Lower leg skin (tissue), 4 donors: ENCODE measurements at regions not wholly inside any gene's neighbourhood (a gene's known extent, or its start where the extent isn't known, plus 50 kb on each side); places are given as distances from the start of the nearest gene placed in this dataset.

ENCODE experiments used
- DNase-seq, 2 donors: peaks; one replicate each; pipeline ENCODE4 v3.0.0-alpha.2; 2019; ENCODE audit warnings: low spot score in 2 of 2
- H3K4me3 ChIP-seq: fragments of 200-600 bp; sonication (generic); 2 replicates; pipeline ENCODE4 v1.5.1; 2017; ENCODE audit warnings: mild to moderate bottlenecking, low read depth; ENCODE audit not compliant: poor library complexity, severe bottlenecking
- CTCF ChIP-seq, 3 donors: fragments of 450-650 bp; IDR thresholded peaks; one replicate each; pipeline ENCODE4 v1.5.1; 2016; ENCODE audit warnings: antibody characterized with exemption in 3 of 3, mild to moderate bottlenecking in 3 of 3, moderate library complexity in 2 of 3
- POLR2A ChIP-seq, 2 donors: fragments of 450-650 bp; IDR thresholded peaks; one replicate each; pipeline ENCODE4 v1.6.1; 2016 to 2017; ENCODE audit warnings: antibody characterized with exemption in 2 of 2, mild to moderate bottlenecking in 1 of 2, moderate library complexity in 1 of 2
- WGBS, 2 donors: methylation state at CpG; one replicate each; pipeline ENCODE4 v1.1.5; 2018; 5-methylcytosine and 5-hydroxymethylcytosine counted together
- intact Hi-C: fragments of 100-400 bp; cut with DNase I; formaldehyde crosslinking; loops from one replicate; pipeline ENCODE4 v1.15.0; 2023; ENCODE audit warnings: low total_unique reads

- intact Hi-C loops = no loop called here
- 72 to 85% methylated on average over 2 of the region's 2 CpGs for WGBS, 2 donors
- TF ChIP-seq CTCF (IDR thresholded peaks at IDR 0.05) (no peak), POLR2A (IDR thresholded peaks at IDR 0.05) (no peak)
- H3K4me3 ChIP-seq = no peak overlapping the region
- DNase-seq = no peak
Observed at GRCh38 chr12:92614001-92614400, 88.8 kb upstream of the PLEKHG7 start.

- intact Hi-C loops = no loop called here
- WGBS, 2 donors = 83% methylated on average over 2 of the region's 2 CpGs
- H3K4me3 ChIP-seq = no peak overlapping the region
- no peak for DNase-seq
- no peak for TF ChIP-seq POLR2A (IDR thresholded peaks at IDR 0.05)
- no peak for TF ChIP-seq CTCF (IDR thresholded peaks at IDR 0.05)
Observed at GRCh38 chr12:92612611-92613010, 90.2 kb upstream of the PLEKHG7 start.

GRCh38 chr12:92608151-92609091 lies 94.4 kb upstream of the PLEKHG7 start:
- 33 to 41% methylated on average over 8 of the region's 8 CpGs for WGBS, 2 donors
- no peak for TF ChIP-seq CTCF (IDR thresholded peaks at IDR 0.05)
- no peak for TF ChIP-seq POLR2A (IDR thresholded peaks at IDR 0.05)
- no peak overlapping the region for H3K4me3 ChIP-seq
- intact Hi-C loops = no loop called here
- no peak for DNase-seq

GRCh38 chr12:92606956-92607355 lies 95.8 kb upstream of the PLEKHG7 start:
- no peak overlapping the region for H3K4me3 ChIP-seq
- no peak for DNase-seq
- no peak for TF ChIP-seq CTCF (IDR thresholded peaks at IDR 0.05)
- no peak for TF ChIP-seq POLR2A (IDR thresholded peaks at IDR 0.05)
- WGBS, 2 donors = 73 to 92% methylated on average over 2 of the region's 2 CpGs
- intact Hi-C loops = no loop called here

GRCh38 chr12:92605621-92606170 lies 97.1 kb upstream of the PLEKHG7 start:
- TF ChIP-seq POLR2A (IDR thresholded peaks at IDR 0.05) = no peak
- TF ChIP-seq CTCF (IDR thresholded peaks at IDR 0.05) = no peak
- intact Hi-C loops = no loop called here
- no peak overlapping the region for H3K4me3 ChIP-seq
- WGBS, 2 donors = 32 to 53% methylated on average over 3 of the region's 3 CpGs
- no peak for DNase-seq
